GM21737 (cell line): ENCODE measurements at regions not wholly inside any gene's neighbourhood (a gene's known extent, or its start where the extent isn't known, plus 50 kb on each side); places are given as distances from the start of the nearest gene placed in this dataset.
"Not testable (repeated sequence)": the region's sequence is repeated elsewhere in the genome, so short reads cannot be mapped to it uniquely, and the experiment has no call there.

Experiments
- ATAC-seq: cut with Tn5 transposase; IDR thresholded peaks from one replicate; pipeline ENCODE4 v1.9.1; 2021; ENCODE audit warnings: mild to moderate bottlenecking, moderate library complexity; ENCODE audit not compliant: unreplicated experiment

- ATAC-seq: no peak
Measured at GRCh38 chr4:189548484-189549125, 392.1 kb upstream of the FRG1 start.

GRCh38 chr4:189551931-189552670 is 388.6 kb upstream of the FRG1 start:
- not testable (repeated sequence) for ATAC-seq

- not testable (repeated sequence) for ATAC-seq
Measured at GRCh38 chr4:189560605-189561004, 380.1 kb upstream of the FRG1 start.

GRCh38 chr4:189563751-189564150 is 376.9 kb upstream of the FRG1 start:
- ATAC-seq: not testable (repeated sequence)

- not testable (repeated sequence) for ATAC-seq
Measured at GRCh38 chr4:189566271-189566670, 374.4 kb upstream of the FRG1 start.

GRCh38 chr4:189566900-189567299 is 373.8 kb upstream of the FRG1 start:
- ATAC-seq: not testable (repeated sequence)

GRCh38 chr4:189579645-189580044 is 361.0 kb upstream of the FRG1 start:
- not testable (repeated sequence) for ATAC-seq

GRCh38 chr4:189586908-189587632 is 353.6 kb upstream of the FRG1 start:
- not testable (repeated sequence) for ATAC-seq

GRCh38 chr4:189589201-189589600 is 351.5 kb upstream of the FRG1 start:
- ATAC-seq: not testable (repeated sequence)

GRCh38 chr4:189592890-189593289 is 347.8 kb upstream of the FRG1 start:
- ATAC-seq: no peak

- ATAC-seq: no peak
Measured at GRCh38 chr4:189597341-189597740, 343.3 kb upstream of the FRG1 start.

GRCh38 chr4:189600264-189600663 is 340.4 kb upstream of the FRG1 start:
- ATAC-seq: no peak

- no peak for ATAC-seq
Measured at GRCh38 chr4:189600718-189601435, 339.8 kb upstream of the FRG1 start.

- not testable (repeated sequence) for ATAC-seq
Measured at GRCh38 chr4:189602827-189603226, 337.8 kb upstream of the FRG1 start.

- ATAC-seq: not testable (repeated sequence)
Measured at GRCh38 chr4:189610571-189610970, 330.1 kb upstream of the FRG1 start.

- no peak for ATAC-seq
Measured at GRCh38 chr4:189613207-189613606, 327.5 kb upstream of the FRG1 start.

- no peak for ATAC-seq
Measured at GRCh38 chr4:189615217-189615663, 325.4 kb upstream of the FRG1 start.

- ATAC-seq: not testable (repeated sequence)
Measured at GRCh38 chr4:189617741-189618140, 322.9 kb upstream of the FRG1 start.

- ATAC-seq: not testable (repeated sequence)
Measured at GRCh38 chr4:189619441-189620250, 321.0 kb upstream of the FRG1 start.

- ATAC-seq: not testable (repeated sequence)
Measured at GRCh38 chr4:189622574-189622973, 318.1 kb upstream of the FRG1 start.
